ENCODE measurements at regions not wholly inside any gene's neighbourhood (a gene's known extent, or its start where the extent isn't known, plus 50 kb on each side); places are given as distances from the start of the nearest gene placed in this dataset.
"Not testable (repeated sequence)": the region's sequence is repeated elsewhere in the genome, so short reads cannot be mapped to it uniquely, and the experiment has no call there.

DNA sequence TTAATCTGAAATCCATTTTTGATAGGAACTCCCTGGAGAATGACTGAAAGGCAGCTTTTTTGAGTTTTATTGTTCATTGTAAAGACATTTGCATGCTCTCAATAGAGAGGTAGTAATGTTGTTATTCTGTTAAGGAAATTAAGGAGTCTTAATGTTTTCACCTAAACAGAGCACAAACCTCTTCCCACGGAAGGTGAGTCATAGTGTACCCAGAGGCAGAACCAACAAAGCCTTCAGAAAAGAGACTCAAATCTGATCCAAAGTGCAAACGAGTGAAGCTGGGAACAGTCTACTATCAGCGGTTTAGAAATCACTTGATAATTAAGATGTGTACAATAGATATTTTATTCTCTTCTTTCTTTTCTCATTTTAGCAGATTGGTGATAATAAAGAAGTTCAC, 470.5 kb downstream of the PLK2 start:
- TF ChIP-seq POLR2A (IDR thresholded peaks at IDR 0.05; ENCODE audit: low read depth, low read length) = no peak
- peak; percentile 91 for FAIRE-seq

GRCh38 chr5:57988813-57989212, 471.1 kb downstream of the PLK2 start:
- DNase-seq (ENCODE audit: insufficient read length, low spot score) (no peak), FAIRE-seq (no peak)
- TF ChIP-seq POLR2A (IDR thresholded peaks at IDR 0.05; ENCODE audit: low read depth, low read length) = no peak

More for the DNA sequence above, 470.5 kb downstream of the PLK2 start:
- no peak for DNase-seq (ENCODE audit: insufficient read length, low spot score)

GRCh38 chr5:57987552-57987951, 472.3 kb downstream of the PLK2 start:
- TF ChIP-seq POLR2A (IDR thresholded peaks at IDR 0.05; ENCODE audit: low read depth, low read length) = no peak
- FAIRE-seq = no peak
- no peak for DNase-seq (ENCODE audit: insufficient read length, low spot score)

- DNase-seq (ENCODE audit: insufficient read length, low spot score) (no peak), FAIRE-seq (peak; percentile 70)
- TF ChIP-seq POLR2A (IDR thresholded peaks at IDR 0.05; ENCODE audit: low read depth, low read length) = no peak
These were observed 473.0 kb downstream of the PLK2 start for GRCh38 chr5:57986761-57987341.

DNA sequence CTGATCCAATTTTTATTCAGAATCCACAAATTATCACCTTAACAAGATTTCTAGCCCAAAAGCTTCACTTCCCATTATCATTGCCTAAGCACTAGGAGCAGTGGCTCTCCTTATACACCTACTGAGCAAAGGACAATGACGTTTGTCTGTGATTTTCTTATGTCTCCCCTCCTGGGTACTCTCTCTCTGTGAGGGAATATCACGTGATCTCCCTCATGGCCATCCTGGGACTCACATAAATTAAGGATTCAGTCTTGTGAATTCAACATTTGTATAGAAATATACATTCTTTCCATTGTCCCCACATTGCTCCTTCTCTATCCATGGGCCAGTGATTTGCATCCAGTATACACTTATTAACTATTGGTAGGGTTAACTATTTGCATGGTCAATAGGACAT, 476.5 kb downstream of the PLK2 start:
- TF ChIP-seq POLR2A (IDR thresholded peaks at IDR 0.05; ENCODE audit: low read depth, low read length) = no peak
- FAIRE-seq (no peak), DNase-seq (ENCODE audit: insufficient read length, low spot score) (no peak)

DNA sequence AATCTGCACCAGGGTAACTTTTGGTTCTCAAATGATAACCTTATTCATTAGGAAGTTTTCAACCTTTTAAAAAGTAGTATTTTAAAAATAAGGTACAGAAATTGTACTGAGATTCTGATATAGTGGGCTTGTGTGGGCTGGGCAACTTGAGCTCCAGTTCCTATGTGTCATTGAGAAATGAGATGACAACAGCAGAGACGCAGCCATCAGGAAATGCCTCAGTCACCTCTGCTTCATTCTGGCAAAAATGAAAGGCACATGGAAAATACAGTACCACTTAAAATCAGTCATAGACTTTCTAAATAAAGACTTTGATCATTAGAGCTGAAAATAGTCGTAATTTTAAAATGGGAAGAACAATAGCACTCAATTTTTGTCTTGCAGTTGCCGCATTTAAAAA, 480.2 kb downstream of the PLK2 start:
- no peak for DNase-seq (ENCODE audit: insufficient read length, low spot score)
- TF ChIP-seq POLR2A (IDR thresholded peaks at IDR 0.05; ENCODE audit: low read depth, low read length) = no peak
- no peak for FAIRE-seq

GRCh38 chr5:57976506-57976905, 483.4 kb downstream of the PLK2 start:
- TF ChIP-seq POLR2A (IDR thresholded peaks at IDR 0.05; ENCODE audit: low read depth, low read length) = no peak
- FAIRE-seq (no peak), DNase-seq (ENCODE audit: insufficient read length, low spot score) (no peak)

DNA sequence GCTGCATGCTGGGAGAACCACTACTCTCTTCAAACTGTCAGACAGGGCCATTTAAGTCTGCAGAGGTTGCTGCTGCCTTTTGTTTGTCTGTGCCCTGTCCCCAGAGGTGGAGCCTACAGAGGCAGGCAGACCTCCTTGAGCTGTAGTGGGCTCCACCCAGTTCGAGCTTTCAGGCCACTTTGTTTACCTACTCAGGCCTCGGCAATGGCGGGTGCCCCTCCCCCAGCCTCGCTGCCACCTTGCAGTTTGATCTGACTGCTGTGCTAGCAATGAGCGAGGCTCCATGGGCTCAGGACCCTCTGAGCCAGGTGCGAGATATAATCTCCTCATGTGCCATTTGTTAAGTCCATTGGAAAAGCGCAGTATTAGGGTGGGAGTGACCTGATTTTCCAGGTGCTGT, 487.8 kb downstream of the PLK2 start:
- not testable (repeated sequence) for DNase-seq (ENCODE audit: insufficient read length, low spot score); FAIRE-seq

DNA sequence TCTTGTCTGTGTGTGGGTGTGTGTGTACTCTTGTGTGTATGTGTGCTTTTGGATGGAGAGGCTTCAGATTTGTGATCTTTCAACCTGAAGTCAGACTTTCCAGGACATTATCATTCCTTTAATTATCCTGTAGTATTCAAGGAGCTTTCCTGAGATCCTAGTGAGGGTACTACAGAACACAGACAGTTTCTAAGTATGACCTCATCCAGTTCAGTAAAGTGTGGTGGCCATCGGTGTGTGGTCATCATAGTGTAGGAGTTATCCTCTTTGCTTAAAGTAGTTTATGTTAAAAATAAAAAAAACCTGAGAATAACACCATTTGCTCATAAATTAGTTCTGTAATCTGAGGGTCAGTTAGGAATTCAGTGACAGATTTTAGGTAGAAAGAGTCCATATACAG, 478.0 kb upstream of the ACTBL2 start:
- FAIRE-seq = peak; percentile 33
- no peak for DNase-seq (ENCODE audit: insufficient read length, low spot score)
- no peak for TF ChIP-seq POLR2A (IDR thresholded peaks at IDR 0.05; ENCODE audit: low read depth, low read length)

DNA sequence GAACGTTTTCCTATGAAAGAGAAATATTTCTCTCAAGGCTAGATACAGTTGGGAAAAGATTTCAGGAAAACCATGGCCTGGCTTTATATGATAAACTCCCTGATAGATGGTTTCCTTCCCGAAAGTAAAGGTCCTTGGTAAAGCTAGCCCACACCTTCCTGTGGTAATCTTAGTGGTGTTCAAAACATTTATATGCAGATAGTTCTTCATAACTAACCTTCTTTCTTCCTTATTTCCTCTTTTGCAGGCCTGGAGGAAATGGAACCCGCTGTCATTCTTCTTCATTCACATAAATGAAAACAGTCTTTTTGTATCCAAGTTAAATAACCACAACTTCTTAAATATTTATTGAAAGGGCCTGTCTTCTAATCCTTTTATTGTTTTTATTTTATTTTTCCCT, 474.0 kb upstream of the ACTBL2 start:
- DNase-seq (ENCODE audit: insufficient read length, low spot score) = no peak
- no peak for FAIRE-seq
- TF ChIP-seq POLR2A (IDR thresholded peaks at IDR 0.05; ENCODE audit: low read depth, low read length) = no peak

DNA sequence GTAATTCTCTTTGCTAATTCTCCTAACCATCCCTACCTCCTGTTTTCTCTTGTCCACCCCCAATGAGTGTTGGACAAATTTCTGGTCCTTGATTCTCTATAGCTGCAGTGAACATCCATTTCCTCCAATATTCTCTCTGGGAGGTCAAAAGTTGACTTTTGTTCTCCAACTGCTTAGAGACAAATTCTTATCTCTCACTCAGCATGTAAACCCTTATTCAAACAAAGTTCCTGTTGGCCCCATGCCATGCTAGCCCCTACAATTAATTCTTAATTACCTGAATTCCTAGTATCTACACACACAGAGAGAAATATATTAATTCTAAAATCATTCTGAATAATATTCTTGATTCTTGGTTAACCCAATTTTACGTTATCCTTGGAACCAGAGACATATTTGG, 472.9 kb upstream of the ACTBL2 start:
- no peak for DNase-seq (ENCODE audit: insufficient read length, low spot score)
- no peak for TF ChIP-seq POLR2A (IDR thresholded peaks at IDR 0.05; ENCODE audit: low read depth, low read length)
- FAIRE-seq = no peak

- FAIRE-seq = no peak
- TF ChIP-seq POLR2A (IDR thresholded peaks at IDR 0.05; ENCODE audit: low read depth, low read length) = no peak
- no peak for DNase-seq (ENCODE audit: insufficient read length, low spot score)
These were observed 471.2 kb upstream of the ACTBL2 start for GRCh38 chr5:57953792-57954191.

DNA sequence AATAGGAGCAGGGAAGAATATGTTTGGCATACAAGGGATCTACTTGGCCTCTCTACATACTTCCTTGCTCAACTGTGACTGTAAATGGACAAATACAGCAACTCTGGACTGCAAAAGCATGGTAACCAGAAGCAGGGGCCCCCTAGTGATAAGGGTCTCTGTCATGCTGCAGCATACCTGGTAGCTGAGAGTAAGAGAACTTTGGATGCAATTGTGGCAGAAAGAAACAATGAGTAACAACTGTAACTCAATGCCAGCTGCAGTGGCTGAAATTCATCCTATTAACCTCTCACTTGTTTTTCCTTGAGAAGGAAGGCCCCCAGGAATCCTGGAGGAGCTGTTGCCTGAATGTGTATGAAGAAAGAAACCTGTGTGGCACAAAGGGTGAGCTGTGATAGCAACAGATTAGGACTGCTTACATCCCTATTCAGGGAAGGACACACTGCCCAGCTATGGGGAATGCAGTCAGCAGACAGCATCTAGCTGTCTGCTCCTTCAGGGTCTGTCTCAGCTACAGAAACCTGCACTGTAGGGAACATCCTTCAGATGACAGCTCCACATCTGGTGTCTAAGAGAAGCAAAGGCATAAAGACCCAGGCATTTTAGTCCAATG, 468.1 kb upstream of the ACTBL2 start:
- TF ChIP-seq POLR2A (IDR thresholded peaks at IDR 0.05; ENCODE audit: low read depth, low read length) = no peak
- no peak for DNase-seq (ENCODE audit: insufficient read length, low spot score)
- FAIRE-seq = no peak

GRCh38 chr5:57948091-57948490, 465.5 kb upstream of the ACTBL2 start:
- no peak for TF ChIP-seq POLR2A (IDR thresholded peaks at IDR 0.05; ENCODE audit: low read depth, low read length)
- DNase-seq (ENCODE audit: insufficient read length, low spot score) (no peak), FAIRE-seq (no peak)

DNA sequence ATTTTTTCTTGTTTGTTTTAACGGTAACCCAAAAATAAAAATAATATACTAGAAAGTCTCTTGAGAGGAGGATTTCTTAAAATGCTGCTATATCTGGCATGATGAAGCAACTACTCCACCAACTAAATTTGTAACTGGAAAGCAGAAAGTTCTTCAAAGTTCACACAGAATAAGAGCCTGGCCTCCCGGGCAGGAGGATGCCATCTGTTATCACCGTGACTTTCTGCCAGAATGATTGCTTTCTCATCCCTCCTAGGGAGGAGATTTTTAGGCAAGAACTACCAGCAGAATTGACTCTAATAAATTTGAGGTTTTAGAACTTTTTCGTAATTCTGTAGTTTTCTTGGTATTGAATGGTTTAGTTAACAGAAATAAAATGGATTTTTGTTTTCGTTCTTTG, 464.6 kb upstream of the ACTBL2 start:
- FAIRE-seq (no peak), DNase-seq (ENCODE audit: insufficient read length, low spot score) (no peak)
- no peak for TF ChIP-seq POLR2A (IDR thresholded peaks at IDR 0.05; ENCODE audit: low read depth, low read length)

- FAIRE-seq = no peak
- DNase-seq (ENCODE audit: insufficient read length, low spot score) = no peak
- no peak for TF ChIP-seq POLR2A (IDR thresholded peaks at IDR 0.05; ENCODE audit: low read depth, low read length)
These were observed 458.3 kb upstream of the ACTBL2 start for GRCh38 chr5:57940879-57941278.
